Stimulated activated CD4-positive, alpha-beta T cell treated with anti-CD3 and anti-CD28 coated beads, Interleukin-1b, Interleukin-23, amount 100 ng/mL, for 48 hours (primary cell): ENCODE measurements at regions not wholly inside any gene's neighbourhood (a gene's known extent, or its start where the extent isn't known, plus 50 kb on each side); places are given as distances from the start of the nearest gene placed in this dataset.

Source experiments
- DNase-seq: peaks from one replicate; pipeline ENCODE4 v3.0.0-alpha.2; 2020

- DNase-seq, result no peak
Measured at GRCh38 chr21:38997051-38997842, 186.0 kb downstream of the PSMG1 start.

- no peak for DNase-seq
Measured at GRCh38 chr21:38996355-38996754, 186.9 kb downstream of the PSMG1 start.

GRCh38 chr21:38995731-38996130 lies 187.5 kb downstream of the PSMG1 start:
- DNase-seq, result no peak

GRCh38 chr21:38995071-38995669 lies 188.1 kb downstream of the PSMG1 start:
- DNase-seq, result no peak

- DNase-seq, result no peak
Measured at GRCh38 chr21:38994042-38994441, 188.3 kb downstream of the ETS2 start.

GRCh38 chr21:38993561-38993960 lies 187.8 kb downstream of the ETS2 start:
- DNase-seq, result no peak

GRCh38 chr21:38992737-38993136 lies 187.0 kb downstream of the ETS2 start:
- no peak for DNase-seq

- no peak for DNase-seq
Measured at GRCh38 chr21:38990424-38990794, 184.7 kb downstream of the ETS2 start.

GRCh38 chr21:38989745-38990423 lies 184.2 kb downstream of the ETS2 start:
- no peak for DNase-seq

- DNase-seq, result no peak
Measured at GRCh38 chr21:38989379-38989744, 183.6 kb downstream of the ETS2 start.

GRCh38 chr21:38988509-38989378 lies 183.0 kb downstream of the ETS2 start:
- no peak for DNase-seq

- DNase-seq, result no peak
Measured at GRCh38 chr21:38987633-38988508, 182.1 kb downstream of the ETS2 start.

- no peak for DNase-seq
Measured at GRCh38 chr21:38986806-38987632, 181.3 kb downstream of the ETS2 start.

- DNase-seq, result no peak
Measured at GRCh38 chr21:38986406-38986805, 180.7 kb downstream of the ETS2 start.

GRCh38 chr21:38985568-38986378 lies 180.0 kb downstream of the ETS2 start:
- peak; percentile 69 for DNase-seq

- DNase-seq, result no peak
Measured at GRCh38 chr21:38984982-38985567, 179.3 kb downstream of the ETS2 start.

GRCh38 chr21:38984568-38984967 lies 178.8 kb downstream of the ETS2 start:
- DNase-seq, result no peak

GRCh38 chr21:38983560-38983959 lies 177.8 kb downstream of the ETS2 start:
- DNase-seq, result no peak

GRCh38 chr21:38982804-38983203 lies 177.1 kb downstream of the ETS2 start:
- DNase-seq, result no peak

GRCh38 chr21:38982096-38982495 lies 176.4 kb downstream of the ETS2 start:
- no peak for DNase-seq
